Esophagus muscularis mucosa (tissue), 3 donors: ENCODE measurements at regions not wholly inside any gene's neighbourhood (a gene's known extent, or its start where the extent isn't known, plus 50 kb on each side); places are given as distances from the start of the nearest gene placed in this dataset.

Source experiments
- CTCF ChIP-seq, 3 experiments: fragments of 200-600 bp in 2 of 3; fragments of 450-650 bp in 1 of 3; sonication (generic) in 2 of 3; IDR thresholded peaks; one replicate each; pipeline ENCODE4 v1.5.1; 2017 to 2019; ENCODE audit warnings: antibody characterized with exemption in 3 of 3, mild to moderate bottlenecking in 2 of 3, moderate library complexity in 1 of 3
- POLR2AphosphoS5 ChIP-seq, 2 donors: sonication (generic); formaldehyde crosslinking; IDR thresholded peaks; one replicate each; pipeline ENCODE4 v1.6.1; 2017; ENCODE audit warnings: antibody characterized with exemption in 2 of 2

DNA sequence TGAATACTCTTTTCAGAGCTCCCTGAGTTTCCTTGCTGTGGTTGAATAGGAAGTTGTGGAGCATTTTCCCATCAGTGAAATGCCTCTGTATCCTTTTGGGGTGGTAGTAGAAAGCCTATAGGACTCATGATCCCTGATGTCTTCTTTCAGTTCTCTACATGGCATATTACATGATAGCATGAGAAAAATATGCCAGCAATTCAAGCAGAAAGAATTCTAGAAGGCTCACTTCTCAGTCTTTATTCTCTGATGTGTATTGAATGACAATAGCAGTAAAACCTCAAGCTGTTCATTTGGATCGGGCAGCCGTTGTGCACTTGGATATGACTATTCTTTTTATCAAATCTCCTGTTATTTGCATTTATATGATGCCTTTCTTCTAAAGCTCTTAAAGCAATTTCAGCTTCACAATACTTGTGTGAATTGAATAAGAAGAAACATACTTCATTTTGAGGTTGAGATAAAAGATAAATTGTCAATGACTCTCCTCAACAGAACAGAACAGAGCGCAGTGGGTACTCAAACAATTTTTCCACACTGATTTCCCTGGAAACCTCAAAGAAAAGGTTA is 251.5 kb upstream of the FBXO33 start:
- TF ChIP-seq CTCF (IDR thresholded peaks at IDR 0.05) (no peak), POLR2AphosphoS5 (IDR thresholded peaks at IDR 0.05) (no peak)
